Left ventricle myocardium superior (tissue), 1 donor: ENCODE measurements at regions not wholly inside any gene's neighbourhood (a gene's known extent, or its start where the extent isn't known, plus 50 kb on each side); places are given as distances from the start of the nearest gene placed in this dataset.

Experiments used
- ATAC-seq: fragments of 200-7000 bp; cut with Tn5 transposase; one replicate; pipeline ENCODE4 v1.9.1; 2020; ENCODE audit warnings: mild to moderate bottlenecking, moderate library complexity
- DNase-seq: peaks from one replicate; pipeline ENCODE4 v3.0.0-alpha.2; 2020
- intact Hi-C: fragments of 100-400 bp; cut with micrococcal nuclease; formaldehyde crosslinking; loops from one replicate; pipeline ENCODE4 v1.11.0; 2022
- donor health status: DM: no; HTN: yes; CAD: no; lungs with severe emphysema.

DNA sequence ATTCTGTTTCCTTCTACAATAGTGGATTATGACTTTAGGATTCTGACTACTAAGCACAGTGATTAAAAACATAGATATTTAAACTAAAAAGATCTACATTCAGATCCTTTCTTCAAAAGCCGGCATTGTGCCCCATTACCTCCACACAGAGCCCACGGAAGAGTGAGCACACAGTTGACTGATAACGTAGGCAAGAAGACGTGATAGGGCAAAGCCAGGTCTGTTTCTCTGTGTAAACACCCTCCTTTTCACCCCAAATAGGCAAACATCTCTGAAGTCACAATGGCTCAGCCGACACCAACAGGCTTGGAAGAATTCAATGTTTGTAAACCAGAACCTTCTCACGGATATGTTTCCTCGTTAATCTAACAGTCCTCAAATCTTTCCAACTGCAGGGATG is 302.9 kb downstream of the CMPK2 start:
- DNase-seq (no peak), ATAC-seq (no peak)
- intact Hi-C loops = no loop called here

DNA sequence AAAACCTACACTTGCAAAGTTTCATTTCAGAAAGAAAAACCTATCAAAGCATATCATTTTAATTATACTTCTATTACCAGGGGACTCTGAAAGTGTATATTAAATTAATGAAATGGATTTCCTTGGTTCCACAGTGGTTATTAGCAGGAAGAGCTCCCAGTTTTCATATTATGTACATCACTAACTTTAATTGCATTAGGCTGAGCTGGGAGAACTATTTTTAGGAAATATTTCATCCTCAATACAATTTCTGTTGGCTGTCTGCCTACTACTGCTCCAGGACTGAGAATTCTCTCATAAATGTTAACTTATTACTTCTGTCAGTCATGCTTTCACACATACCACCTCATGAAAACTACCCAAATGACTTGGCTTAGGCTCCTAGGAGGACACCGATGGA is 301.4 kb downstream of the CMPK2 start:
- intact Hi-C loops = no loop called here
- DNase-seq (no peak), ATAC-seq (no peak)

DNA sequence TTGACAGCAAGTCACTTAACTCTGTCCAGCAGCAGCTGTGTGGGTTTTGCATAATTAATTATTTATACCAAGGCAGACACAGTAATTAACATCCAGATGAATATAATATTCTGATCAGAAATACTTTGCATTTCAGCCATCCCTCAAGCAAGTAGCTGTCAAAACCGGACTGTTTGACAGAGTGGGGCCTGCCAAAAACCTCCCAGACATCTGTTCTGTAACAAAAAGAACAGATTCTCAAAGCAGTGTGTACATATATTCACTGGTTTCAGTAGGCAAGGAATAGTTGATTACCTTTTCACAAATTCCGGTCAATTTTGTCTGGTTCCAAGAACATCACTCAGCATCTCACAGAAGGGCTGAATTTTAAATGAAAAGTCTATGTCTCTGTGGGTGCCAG is 291.6 kb downstream of the CMPK2 start:
- intact Hi-C loops = no loop called here
- no peak for ATAC-seq
- DNase-seq = no peak

DNA sequence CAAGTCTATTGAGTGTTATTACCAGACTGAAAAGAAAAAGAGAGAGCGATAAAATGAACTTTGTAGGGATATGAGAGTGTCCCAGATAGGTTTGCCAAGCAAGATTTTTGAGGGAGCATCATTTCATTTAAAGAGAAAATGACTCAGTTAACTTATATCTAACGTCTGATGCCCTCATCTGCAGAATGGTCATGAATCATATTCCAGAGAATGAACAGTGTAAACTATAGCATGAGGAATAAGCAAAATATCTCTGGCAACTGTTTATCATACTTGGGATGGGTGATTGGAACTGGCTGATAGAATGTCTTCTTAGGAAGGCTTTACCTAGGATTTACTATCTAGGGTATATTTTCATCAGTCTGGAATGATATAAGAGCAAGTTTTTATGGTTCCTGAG is 289.4 kb downstream of the CMPK2 start:
- ATAC-seq = no peak
- DNase-seq = no peak
- intact Hi-C loops = no loop called here

DNA sequence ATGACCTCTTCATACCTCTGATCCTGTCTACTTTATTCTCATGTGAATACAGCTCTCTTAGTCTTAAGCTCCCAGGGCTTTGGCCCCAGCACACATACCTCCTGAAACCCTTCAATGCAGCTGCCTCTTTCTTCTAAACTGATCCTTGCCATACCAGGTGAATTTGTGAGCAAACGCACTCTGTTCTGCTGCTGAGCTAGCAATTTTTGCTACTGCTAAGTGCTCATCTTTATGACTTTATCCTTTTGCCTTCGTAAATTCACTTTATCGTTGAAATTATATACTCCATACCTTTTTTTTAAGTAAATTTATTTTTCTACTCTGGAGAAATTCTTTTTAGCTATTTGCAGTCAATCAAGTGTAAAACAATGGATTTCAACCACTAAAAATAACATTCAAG is 287.7 kb downstream of the CMPK2 start:
- intact Hi-C loops = no loop called here
- DNase-seq = no peak
- ATAC-seq = no peak

DNA sequence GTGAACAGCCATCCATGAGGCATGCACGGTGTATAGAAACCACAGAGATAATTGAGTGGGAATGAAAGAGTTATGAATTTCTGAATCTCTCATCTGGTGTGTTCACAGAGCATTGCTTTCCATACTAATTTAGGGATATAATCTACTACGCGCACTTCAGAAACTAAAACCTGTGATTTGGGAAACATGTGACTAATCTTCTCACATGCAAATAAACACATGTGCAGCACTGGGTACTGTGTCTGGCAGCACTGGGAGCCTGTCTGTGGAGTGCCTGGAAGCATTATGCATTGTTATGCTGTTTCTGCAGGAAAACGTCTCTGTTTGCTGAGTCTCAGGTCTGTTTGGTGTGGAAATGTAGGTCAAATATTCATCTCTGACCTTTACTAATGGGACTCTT is 287.3 kb downstream of the CMPK2 start:
- DNase-seq = no peak
- no peak for ATAC-seq
- intact Hi-C loops = no loop called here

DNA sequence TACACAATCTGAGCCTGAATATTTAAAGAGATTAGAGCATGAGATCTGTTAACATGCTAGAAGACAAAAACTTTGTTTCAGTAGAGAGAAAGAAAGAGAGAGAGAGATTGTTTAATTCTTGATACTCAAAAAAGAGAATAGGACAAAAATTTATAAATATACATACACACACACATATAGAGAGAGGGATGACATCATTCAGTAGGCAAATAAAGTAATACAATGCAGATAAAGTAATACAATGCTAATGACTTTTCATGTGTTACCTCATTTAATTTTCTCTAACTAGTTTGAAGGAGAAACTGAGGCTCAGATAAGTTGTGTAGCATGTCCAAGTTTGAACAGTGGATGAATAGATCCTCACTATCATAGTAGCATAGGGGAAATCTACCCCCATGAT is 286.4 kb downstream of the CMPK2 start:
- intact Hi-C loops = no loop called here

DNA sequence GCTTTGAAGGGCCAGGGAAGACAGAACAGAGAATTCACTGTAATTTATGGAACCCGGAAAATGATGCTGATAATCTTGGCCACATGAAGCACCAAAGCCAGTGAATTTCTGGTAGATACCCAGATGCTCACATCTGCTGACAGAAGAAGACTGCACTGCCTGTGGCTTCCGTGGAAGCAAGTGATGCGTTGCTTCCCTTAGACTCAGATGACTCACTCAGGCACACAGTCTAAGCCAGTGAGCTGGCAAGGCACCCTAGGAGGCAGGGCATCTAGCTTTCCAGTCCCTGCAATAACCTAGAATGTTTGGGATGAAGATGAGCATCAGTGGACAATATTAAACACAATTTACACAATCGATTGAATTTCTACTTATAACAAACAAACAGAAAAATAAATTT is 284.7 kb downstream of the CMPK2 start:
- DNase-seq (no peak), ATAC-seq (no peak)
- intact Hi-C loops = no loop called here

More for the DNA sequence above, 286.4 kb downstream of the CMPK2 start:
- no peak for ATAC-seq
- no peak for DNase-seq

DNA sequence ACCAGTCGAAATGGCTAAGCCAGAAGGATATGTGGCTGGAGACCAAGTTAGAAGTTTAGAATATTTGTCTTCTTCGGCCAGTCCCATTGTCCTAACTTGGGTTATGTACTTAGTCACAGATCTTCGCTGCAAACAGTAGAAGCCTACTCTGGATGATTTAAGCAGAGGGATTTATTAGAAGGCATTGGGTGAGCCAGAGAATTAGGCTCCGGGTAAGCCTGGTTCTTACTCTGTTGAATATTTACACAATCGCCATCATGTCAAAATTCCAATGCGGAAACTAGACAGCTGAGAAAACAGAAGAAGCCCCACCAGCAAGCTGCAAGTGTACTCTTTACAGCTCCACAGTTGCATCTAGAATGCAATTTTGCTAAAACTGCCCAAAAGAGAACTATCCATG is 276.6 kb downstream of the CMPK2 start:
- DNase-seq = no peak
- no peak for ATAC-seq
- intact Hi-C loops = no loop called here

DNA sequence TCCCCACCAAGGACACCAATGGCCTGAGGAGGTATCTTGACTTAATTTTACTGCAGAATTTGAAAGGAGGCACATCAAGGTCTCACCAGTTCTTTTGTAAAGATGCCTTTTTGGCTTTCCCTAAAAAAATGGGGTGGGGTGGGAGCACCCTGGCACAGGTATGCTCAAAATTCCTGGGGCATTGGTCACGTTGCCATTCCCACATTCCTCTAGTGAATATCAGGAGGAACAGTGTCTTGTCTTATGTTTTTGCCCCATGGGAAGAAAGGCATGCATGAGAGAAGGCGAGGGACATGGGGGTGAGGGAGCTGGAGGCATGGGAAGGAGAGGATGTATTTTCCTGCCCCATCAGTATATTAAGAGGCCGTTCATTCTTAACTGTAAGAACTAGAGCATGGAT is 275.3 kb downstream of the CMPK2 start:
- intact Hi-C loops = no loop called here
- ATAC-seq (no peak), DNase-seq (no peak)

DNA sequence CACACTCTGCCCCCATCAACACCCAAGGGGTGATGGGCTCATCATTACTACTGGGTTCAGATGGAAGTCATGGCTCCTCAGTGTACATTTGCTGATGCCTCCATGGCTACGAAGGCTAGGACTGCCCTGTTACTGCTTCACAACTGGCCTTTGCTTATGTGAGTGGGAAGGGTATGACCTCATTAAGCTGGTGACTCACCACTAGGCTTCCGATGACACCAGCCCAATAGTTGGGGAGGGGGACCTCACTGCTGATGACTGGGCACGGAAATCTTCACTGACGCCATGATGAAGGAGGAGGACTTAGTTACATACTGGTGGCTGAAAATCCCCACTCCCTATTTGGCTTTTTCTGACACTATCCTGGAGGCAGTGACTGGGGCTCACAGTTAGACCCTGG is 263.2 kb downstream of the CMPK2 start:
- DNase-seq (no peak), ATAC-seq (no peak)
- intact Hi-C loops = no loop called here

DNA sequence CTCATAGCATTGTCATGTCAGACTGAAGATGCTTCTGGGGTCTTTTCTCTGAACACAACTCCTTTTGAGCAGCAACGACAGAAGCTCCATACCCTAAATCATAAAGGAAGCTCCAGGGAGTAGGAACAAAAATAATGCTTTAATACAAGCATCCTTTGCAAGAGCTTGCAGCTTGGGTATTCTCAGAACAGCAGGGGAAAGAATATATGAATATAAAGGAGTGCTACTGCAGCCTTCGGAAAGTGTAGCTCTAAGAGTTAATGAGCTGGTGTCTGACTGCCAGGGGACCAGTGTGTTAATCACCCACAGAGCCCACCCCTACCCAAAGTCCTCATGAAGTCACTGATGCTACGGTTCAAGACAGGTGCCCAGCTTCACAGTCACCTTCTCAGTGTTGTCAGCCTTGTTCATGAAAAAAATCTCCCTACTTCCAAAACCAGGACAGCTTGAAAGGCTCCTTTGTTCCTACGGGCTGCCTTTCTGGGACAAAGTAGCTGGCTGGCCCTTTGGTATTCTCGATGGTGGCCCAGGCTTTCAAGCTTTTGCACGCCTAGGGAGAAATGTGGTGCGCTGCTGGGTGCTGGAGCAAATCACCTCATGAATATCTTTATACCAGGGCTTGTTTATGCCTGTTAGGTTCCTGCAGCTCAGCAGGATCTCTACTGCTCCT is 259.7 kb downstream of the CMPK2 start:
- no peak for ATAC-seq
- intact Hi-C loops = no loop called here

DNA sequence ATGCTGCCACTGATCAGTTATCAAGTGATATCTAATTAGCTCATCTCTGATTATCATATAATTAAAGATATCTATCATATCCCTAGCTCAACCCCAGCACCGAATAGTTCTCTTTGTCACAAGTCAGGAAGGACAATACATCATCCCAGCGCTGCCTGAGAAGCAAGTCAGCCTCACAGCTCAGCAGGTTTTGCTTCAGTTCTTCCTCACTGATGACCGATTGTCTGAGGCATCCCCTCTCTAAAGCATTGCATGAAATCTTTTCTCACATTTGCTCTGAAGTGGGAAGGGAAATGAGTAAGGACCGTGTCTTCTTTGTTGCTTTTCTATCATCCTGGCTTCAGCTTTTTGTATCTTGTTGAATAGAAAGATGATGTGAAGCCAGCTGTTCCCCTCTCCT is 247.9 kb downstream of the CMPK2 start:
- no peak for ATAC-seq
- intact Hi-C loops = no loop called here
- no peak for DNase-seq

More for the DNA sequence above, 259.7 kb downstream of the CMPK2 start:
- DNase-seq = no peak

DNA sequence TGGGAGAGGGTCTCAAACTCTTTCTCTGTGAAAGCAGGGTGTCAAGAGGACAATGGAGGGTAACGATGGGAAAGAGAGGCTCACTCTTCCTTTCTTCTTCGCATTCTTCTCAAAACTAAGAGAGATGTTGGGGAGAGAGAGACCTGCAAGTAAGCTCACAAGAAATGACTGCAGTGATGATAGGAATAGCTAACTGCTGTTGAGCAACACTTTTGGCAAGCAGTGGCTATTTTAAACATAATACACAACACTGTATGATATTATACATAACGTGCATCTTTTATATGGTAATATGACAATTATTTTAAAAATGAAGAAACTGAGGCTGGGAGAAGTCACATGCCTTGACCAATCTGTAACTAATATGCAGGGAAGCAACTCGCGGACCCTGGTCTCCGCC is 247.5 kb downstream of the CMPK2 start:
- no peak for ATAC-seq
- DNase-seq = no peak
- intact Hi-C loops = no loop called here

DNA sequence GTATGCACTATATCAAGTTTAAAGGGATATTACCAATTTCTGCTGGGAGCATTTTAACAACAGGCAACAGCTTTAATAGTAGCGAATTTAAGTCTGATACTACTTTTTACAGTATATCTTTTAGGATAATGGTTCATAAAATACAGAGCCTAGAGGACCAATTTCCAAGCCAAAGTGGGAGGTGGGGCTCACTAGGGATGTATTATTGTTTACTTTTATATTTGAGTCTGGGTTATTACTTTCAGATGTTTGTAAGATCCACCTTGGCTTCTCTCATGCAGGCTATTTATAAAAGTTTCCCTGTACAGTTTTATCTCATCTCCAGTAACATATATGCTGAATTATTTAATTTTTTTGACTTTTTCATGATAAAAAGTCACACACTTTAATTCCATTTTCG is 242.0 kb downstream of the CMPK2 start:
- intact Hi-C loops = no loop called here
- DNase-seq (no peak), ATAC-seq (no peak)

DNA sequence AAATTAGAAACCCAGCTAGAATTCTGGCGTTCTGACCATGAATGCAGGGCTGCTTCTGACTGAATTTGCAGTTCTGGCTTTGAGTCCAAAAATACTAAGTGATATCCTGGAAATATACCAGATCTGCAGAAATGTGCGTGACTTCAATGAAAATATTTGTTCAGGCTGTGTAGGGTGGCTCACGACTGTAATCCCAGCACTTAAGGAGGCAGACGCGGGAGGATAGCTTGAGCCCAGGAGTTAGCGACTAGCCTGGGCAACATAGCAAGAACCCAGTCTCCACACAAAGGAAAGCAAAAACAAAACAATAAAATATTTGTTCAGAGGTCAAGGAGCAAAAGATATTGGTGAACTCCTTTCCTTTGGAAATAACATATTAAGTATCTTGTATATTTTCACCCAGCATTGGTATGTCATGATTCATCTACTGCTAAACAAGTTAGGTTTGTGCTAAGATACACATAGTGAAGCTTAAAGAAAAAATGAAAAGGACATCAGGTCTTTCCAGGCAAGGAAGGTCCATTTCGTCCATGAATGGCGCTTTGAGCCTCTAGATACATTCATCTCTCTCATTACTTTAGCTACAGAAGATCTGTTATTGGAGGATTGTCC is 239.2 kb downstream of the CMPK2 start:
- intact Hi-C loops = no loop called here
- ATAC-seq = no peak
- DNase-seq = no peak

DNA sequence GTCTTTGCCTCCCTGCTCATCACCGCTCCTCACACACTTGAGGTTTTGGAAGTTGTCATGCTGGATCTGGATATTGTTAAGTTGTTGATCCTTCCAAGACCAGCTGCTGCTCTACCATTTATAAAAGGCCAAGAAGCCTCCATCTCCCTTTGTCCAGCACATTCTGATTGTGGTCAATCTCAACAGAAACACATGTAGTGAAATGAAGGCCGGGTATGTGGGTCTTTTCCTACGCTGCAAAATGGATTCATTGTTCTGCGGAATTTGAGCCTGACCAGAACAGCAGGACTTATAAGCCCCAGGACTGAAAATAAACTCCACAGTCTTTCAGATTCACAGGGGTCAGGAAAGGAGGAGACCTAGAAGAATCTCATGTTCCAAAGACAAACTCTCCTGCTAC is 238.4 kb downstream of the CMPK2 start:
- DNase-seq = no peak
- ATAC-seq = no peak
- intact Hi-C loops = no loop called here

DNA sequence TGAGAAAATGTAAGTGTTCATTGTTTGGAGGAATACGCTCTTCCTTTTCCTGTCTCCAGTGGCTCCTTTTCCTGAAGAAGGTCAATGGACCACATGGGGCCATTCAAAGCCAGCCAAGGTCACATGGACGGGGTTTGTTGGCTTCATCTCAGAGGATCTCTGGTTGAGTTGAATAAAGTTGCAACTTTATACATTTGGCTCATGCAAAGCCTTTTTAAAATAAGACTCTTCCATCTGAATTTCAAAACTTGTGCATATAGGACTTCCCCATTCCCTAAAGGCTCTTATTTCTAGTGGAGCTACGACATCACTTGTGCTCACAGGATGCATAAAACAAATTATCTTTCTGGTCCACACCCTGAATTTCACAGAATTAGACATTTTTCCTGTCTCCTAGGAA is 235.5 kb downstream of the CMPK2 start:
- DNase-seq (no peak), ATAC-seq (no peak)
- intact Hi-C loops = no loop called here

DNA sequence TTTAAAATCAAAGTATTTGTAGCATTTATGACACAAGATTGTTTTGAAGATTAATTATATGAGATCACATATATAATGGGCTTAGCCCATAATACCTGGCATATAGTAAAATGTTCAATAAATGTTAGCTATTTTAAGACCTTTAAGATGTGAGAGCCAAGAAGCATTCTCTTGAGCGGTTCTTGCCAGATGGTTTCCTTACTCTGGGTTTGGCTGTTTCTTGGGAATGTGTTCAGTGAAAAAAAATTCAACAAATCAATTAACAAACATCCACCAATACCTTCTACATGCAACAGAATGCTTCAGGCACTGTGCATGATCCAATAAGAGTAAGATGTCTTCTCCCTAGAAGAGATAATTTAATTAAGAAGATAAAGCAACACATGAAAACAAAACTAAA is 230.4 kb downstream of the CMPK2 start:
- DNase-seq (no peak), ATAC-seq (no peak)
- intact Hi-C loops = no loop called here

DNA sequence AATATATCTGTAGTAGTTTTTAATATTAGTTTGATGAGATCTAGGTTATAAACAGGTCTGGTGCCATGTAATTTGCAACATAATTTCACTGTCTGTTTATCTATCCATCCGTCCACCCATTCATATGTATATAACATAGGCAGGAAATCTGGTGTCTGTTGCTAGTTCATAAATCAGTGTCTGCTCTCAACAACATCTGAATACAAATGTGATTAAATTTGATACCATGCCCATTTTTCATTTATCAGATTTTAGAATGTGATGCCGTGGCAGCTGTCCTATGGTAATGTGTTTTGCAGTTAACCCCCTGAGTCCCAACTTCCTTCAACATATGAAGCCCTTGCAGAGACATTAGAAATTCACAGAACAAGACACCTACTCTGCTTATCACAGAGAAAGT is 228.4 kb downstream of the CMPK2 start:
- intact Hi-C loops = no loop called here
- DNase-seq (no peak), ATAC-seq (no peak)

DNA sequence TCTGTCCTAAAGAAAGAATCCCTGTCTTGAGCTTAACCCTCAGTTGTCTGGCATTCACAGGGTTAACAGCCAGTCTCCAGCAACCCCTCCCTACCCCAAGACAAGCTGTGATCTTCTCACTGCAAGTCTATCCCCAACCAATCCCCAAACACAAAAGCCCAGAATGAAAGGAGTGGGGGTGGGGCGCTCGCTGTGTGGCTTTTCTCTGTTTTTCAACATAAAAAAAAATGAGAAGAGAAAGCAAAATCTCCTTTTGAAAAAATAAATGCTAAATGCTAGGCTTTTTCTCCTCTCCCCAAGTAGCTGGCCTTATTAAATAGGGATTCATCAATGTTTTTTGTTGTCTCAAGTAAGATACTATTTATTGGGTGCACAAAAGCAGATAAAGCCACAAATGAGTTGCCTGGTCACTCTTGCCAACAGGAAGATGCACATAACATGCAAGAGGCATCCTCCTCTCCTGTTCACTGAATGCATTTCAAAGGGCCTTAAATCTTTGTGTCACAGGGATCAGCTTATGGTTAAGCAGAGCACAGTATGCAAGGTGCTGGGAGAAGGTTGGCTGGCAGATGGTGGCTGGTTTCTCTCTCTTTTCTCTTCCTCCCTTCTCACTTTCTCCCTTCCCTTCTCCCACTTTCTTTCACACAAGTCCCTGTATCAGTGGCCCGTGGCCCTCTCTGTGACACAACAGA is 225.6 kb downstream of the CMPK2 start:
- no peak for ATAC-seq
- intact Hi-C loops = no loop called here

More for the DNA sequence above, 225.6 kb downstream of the CMPK2 start:
- DNase-seq = no peak
